DND-41 (cell line): ENCODE measurements at regions not wholly inside any gene's neighbourhood (a gene's known extent, or its start where the extent isn't known, plus 50 kb on each side); places are given as distances from the start of the nearest gene placed in this dataset.

ENCODE experiments used
- EZH2 ChIP-seq: IDR thresholded peaks from 3 replicates; pipeline ENCODE4 v1.6.1; 2012; ENCODE audit warnings: borderline replicate concordance, low read depth, mild to moderate bottlenecking, moderate library complexity, low read length, inconsistent platforms; ENCODE audit not compliant: severe bottlenecking
- TF ChIP-seq, protein P1 (sequence below): IDR thresholded peaks from 2 replicates; pipeline ENCODE4 v1.5.1; 2012; ENCODE audit warnings: borderline replicate concordance, low read length, moderate library complexity, mild to moderate bottlenecking; ENCODE audit not compliant: poor library complexity, severe bottlenecking; ENCODE audit errors: extremely low read depth

DNA sequence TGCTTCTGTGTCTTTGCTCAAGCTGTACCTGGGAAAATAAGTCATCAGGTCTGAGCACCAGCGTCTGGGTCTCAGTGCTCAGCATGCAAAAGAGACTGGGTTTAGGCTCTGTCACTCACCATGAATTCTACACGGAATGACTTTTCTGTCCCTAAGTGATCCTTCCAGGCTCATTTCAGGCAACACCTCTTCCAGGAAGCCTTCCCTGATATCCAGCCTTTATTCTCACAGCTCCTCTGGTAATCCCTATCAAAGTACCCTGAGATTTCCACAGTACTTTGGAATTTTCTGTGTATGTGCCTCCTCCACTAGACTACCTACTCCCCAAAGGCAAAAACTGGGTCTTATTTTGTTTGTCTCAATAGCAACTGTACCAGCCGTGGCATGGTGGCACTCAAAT, 92.7 kb upstream of the BOD1 start:
- TF ChIP-seq EZH2, result no peak
- TF ChIP-seq, protein P1, sequence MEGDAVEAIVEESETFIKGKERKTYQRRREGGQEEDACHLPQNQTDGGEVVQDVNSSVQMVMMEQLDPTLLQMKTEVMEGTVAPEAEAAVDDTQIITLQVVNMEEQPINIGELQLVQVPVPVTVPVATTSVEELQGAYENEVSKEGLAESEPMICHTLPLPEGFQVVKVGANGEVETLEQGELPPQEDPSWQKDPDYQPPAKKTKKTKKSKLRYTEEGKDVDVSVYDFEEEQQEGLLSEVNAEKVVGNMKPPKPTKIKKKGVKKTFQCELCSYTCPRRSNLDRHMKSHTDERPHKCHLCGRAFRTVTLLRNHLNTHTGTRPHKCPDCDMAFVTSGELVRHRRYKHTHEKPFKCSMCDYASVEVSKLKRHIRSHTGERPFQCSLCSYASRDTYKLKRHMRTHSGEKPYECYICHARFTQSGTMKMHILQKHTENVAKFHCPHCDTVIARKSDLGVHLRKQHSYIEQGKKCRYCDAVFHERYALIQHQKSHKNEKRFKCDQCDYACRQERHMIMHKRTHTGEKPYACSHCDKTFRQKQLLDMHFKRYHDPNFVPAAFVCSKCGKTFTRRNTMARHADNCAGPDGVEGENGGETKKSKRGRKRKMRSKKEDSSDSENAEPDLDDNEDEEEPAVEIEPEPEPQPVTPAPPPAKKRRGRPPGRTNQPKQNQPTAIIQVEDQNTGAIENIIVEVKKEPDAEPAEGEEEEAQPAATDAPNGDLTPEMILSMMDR, result no peak
